ENCODE measurements at regions not wholly inside any gene's neighbourhood (a gene's known extent, or its start where the extent isn't known, plus 50 kb on each side); places are given as distances from the start of the nearest gene placed in this dataset.

DNA sequence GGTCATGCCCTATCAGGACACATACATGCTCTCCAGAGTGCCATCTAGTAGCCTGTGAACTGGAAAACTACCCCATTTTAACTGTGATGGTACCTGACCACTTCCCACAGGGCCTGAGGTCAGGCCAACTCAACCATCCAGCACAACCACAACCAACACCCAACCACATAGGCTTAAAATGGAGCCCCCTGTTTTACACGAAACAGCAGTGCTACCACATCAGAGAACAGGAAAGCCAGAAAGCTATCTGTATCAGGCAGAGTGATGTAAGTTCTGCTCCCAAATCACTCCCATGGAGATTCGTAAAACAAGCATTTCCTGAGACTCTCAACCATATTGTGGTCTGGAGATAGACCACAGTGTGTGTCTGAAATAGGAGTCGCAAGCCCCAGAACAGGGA is 1017.3 kb upstream of the EPHA6 start:
- Histone ChIP-seq H3K9me3 (ENCODE audit: control insufficient read depth, insufficient read depth, low read length) (peaks cover 5% of the 10 kb centered on the region), H3K27me3 (ENCODE audit: control insufficient read depth, insufficient read depth, low read length) (no peaks in the 10 kb centered on the region), H3K36me3 (ENCODE audit: control insufficient read depth, insufficient read depth, low read length) (no peaks in the 10 kb centered on the region), H3K27ac (ENCODE audit: low read length) (no peak overlapping the region), H3K4me3 (ENCODE audit: low read length) (no peak overlapping the region), H3K4me1 (ENCODE audit: control insufficient read depth, insufficient read depth, low read length) (no peaks in the 10 kb centered on the region)
- no peak for ATAC-seq
- TF ChIP-seq, protein P1, sequence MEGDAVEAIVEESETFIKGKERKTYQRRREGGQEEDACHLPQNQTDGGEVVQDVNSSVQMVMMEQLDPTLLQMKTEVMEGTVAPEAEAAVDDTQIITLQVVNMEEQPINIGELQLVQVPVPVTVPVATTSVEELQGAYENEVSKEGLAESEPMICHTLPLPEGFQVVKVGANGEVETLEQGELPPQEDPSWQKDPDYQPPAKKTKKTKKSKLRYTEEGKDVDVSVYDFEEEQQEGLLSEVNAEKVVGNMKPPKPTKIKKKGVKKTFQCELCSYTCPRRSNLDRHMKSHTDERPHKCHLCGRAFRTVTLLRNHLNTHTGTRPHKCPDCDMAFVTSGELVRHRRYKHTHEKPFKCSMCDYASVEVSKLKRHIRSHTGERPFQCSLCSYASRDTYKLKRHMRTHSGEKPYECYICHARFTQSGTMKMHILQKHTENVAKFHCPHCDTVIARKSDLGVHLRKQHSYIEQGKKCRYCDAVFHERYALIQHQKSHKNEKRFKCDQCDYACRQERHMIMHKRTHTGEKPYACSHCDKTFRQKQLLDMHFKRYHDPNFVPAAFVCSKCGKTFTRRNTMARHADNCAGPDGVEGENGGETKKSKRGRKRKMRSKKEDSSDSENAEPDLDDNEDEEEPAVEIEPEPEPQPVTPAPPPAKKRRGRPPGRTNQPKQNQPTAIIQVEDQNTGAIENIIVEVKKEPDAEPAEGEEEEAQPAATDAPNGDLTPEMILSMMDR (IDR thresholded peaks at IDR 0.05) = no peak
- intact Hi-C loops (cut with micrococcal nuclease) = no loop called here
- H3K4me3 Mint-ChIP-seq = no peak overlapping the region
- no peak for DNase-seq
- no peaks in the 10 kb centered on the region for H3K36me3 Mint-ChIP-seq
- 55% methylated on average over 3 of the region's 3 CpGs for WGBS (ENCODE audit: insufficient coverage)
- no peaks in the 10 kb centered on the region for H3K4me1 Mint-ChIP-seq
- H3K27ac Mint-ChIP-seq = no peak overlapping the region
- no peaks in the 10 kb centered on the region for H3K27me3 Mint-ChIP-seq (ENCODE audit: low read depth in 2 of 2)
- H3K9me3 Mint-ChIP-seq = peaks cover 13 to 16% of the 10 kb centered on the region in 2 donors

DNA sequence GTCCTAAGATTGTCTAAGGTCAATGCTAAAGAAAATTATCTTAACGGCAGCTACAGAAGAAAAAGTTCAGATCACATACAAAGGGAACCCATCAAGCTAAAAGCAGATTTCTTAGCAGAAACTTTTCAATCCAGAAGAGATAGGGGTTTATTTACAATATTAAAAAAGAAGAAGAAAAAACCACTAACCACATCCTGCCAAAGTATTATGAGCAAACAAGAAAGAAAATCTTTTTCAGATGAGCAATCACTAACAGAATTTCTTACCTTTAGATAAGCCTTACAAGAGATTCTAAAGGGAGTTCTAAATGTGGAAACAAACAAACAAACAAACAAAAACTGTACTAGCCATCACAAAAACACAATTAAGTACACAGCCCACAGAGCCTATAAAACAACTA is 1015.8 kb upstream of the EPHA6 start:
- no peak for ATAC-seq
- no peaks in the 10 kb centered on the region for H3K4me1 Mint-ChIP-seq
- no peak overlapping the region for H3K27ac ChIP-seq (ENCODE audit: low read length)

DNA sequence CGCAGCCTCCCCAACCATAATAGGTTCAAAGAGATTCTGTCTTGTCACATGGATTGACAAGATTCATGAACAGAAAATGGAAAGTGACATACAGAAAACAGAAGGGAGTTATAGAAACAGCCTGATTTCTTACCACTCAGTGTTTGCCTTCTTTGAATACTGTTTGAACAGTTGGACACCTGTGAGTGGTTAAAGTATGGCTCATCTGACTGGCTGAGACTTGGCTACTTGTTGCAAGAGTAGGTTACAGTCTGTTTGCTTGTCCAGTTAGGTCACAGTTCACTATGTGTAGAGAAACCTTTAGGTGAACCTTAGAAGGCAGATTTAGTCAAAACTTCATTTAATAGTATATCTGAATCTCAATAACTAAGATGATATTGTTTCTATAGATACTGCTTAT is 1003.9 kb upstream of the EPHA6 start:
- no peak overlapping the region for H3K27ac Mint-ChIP-seq
- no peaks in the 10 kb centered on the region for H3K4me1 Mint-ChIP-seq
- DNase-seq = no peak
- intact Hi-C loops (cut with micrococcal nuclease) = no loop called here
- TF ChIP-seq, protein P1 (IDR thresholded peaks at IDR 0.05) = no peak
- Histone ChIP-seq H3K27ac (ENCODE audit: low read length) (no peak overlapping the region), H3K4me1 (ENCODE audit: control insufficient read depth, insufficient read depth, low read length) (no peaks in the 10 kb centered on the region), H3K27me3 (ENCODE audit: control insufficient read depth, insufficient read depth, low read length) (no peaks in the 10 kb centered on the region), H3K4me3 (ENCODE audit: low read length) (no peak overlapping the region), H3K9me3 (ENCODE audit: control insufficient read depth, insufficient read depth, low read length) (no peaks in the 10 kb centered on the region), H3K36me3 (ENCODE audit: control insufficient read depth, insufficient read depth, low read length) (no peaks in the 10 kb centered on the region)
- H3K36me3 Mint-ChIP-seq = no peaks in the 10 kb centered on the region
- H3K9me3 Mint-ChIP-seq = peaks cover 16 to 25% of the 10 kb centered on the region in 2 donors
- no peaks in the 10 kb centered on the region for H3K27me3 Mint-ChIP-seq (ENCODE audit: low read depth in 2 of 2)
- H3K4me3 Mint-ChIP-seq = no peak overlapping the region
- no peak for ATAC-seq
- no CpG with 5 or more reads among the region's 1 CpG for WGBS (ENCODE audit: insufficient coverage)

More for the DNA sequence above, 1015.8 kb upstream of the EPHA6 start:
- Mint-ChIP-seq H3K27ac (no peak overlapping the region), H3K9me3 (peaks cover 13 to 18% of the 10 kb centered on the region in 2 donors), H3K27me3 (ENCODE audit: low read depth in 2 of 2) (no peaks in the 10 kb centered on the region), H3K36me3 (no peaks in the 10 kb centered on the region), H3K4me3 (no peak overlapping the region)
- Histone ChIP-seq H3K36me3 (ENCODE audit: control insufficient read depth, insufficient read depth, low read length) (no peaks in the 10 kb centered on the region), H3K4me3 (ENCODE audit: low read length) (no peak overlapping the region), H3K27me3 (ENCODE audit: control insufficient read depth, insufficient read depth, low read length) (no peaks in the 10 kb centered on the region), H3K4me1 (ENCODE audit: control insufficient read depth, insufficient read depth, low read length) (no peaks in the 10 kb centered on the region), H3K9me3 (ENCODE audit: control insufficient read depth, insufficient read depth, low read length) (peaks cover 5% of the 10 kb centered on the region)
- DNase-seq = no peak
- intact Hi-C loops (cut with micrococcal nuclease) = no loop called here
- TF ChIP-seq, protein P1 (IDR thresholded peaks at IDR 0.05) = no peak
- no CpG with 5 or more reads among the region's 1 CpG for WGBS (ENCODE audit: insufficient coverage)

DNA sequence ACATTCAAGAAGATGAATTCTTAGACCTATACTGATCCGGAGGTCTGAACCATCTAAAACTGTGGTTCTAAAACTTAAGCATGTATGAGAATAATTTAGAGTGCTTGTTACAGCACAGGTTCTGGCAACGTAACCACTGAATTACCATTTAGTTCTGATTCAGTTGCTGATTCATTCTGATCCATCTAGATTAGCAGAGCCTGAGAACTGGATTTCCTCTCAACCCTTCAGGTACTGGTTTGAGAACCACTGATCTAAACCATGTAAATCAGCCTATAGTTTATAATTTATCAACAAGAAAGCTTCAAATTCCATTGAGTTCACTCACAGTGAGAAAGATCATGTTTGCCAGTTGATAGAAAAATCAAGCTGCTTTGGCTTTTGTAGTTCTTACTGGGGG is 1001.1 kb upstream of the EPHA6 start:
- H3K27me3 ChIP-seq (ENCODE audit: control insufficient read depth, insufficient read depth, low read length) = no peaks in the 10 kb centered on the region
- H3K9me3 Mint-ChIP-seq = peaks cover 10 to 22% of the 10 kb centered on the region in 2 donors
- intact Hi-C loops (cut with micrococcal nuclease) = no loop called here
- no peak overlapping the region for H3K4me3 ChIP-seq (ENCODE audit: low read length)
- no peaks in the 10 kb centered on the region for H3K27me3 Mint-ChIP-seq (ENCODE audit: low read depth in 2 of 2)
- WGBS (ENCODE audit: insufficient coverage) = 79% methylated on average over 2 of the region's 2 CpGs
- no peak overlapping the region for H3K27ac ChIP-seq (ENCODE audit: low read length)
- H3K4me1 ChIP-seq (ENCODE audit: control insufficient read depth, insufficient read depth, low read length) = no peaks in the 10 kb centered on the region
- H3K36me3 Mint-ChIP-seq = no peaks in the 10 kb centered on the region
- H3K4me1 Mint-ChIP-seq = no peaks in the 10 kb centered on the region
- no peak for DNase-seq
- no peak for ATAC-seq
- TF ChIP-seq, protein P1 (IDR thresholded peaks at IDR 0.05) = no peak
- H3K4me3 Mint-ChIP-seq = no peak overlapping the region
- H3K9me3 ChIP-seq (ENCODE audit: control insufficient read depth, insufficient read depth, low read length) = no peaks in the 10 kb centered on the region
- no peak overlapping the region for H3K27ac Mint-ChIP-seq
- no peaks in the 10 kb centered on the region for H3K36me3 ChIP-seq (ENCODE audit: control insufficient read depth, insufficient read depth, low read length)

All from natural killer cell (primary cell).